ENCODE measurements at regions not wholly inside any gene's neighbourhood (a gene's known extent, or its start where the extent isn't known, plus 50 kb on each side); places are given as distances from the start of the nearest gene placed in this dataset.

DNA sequence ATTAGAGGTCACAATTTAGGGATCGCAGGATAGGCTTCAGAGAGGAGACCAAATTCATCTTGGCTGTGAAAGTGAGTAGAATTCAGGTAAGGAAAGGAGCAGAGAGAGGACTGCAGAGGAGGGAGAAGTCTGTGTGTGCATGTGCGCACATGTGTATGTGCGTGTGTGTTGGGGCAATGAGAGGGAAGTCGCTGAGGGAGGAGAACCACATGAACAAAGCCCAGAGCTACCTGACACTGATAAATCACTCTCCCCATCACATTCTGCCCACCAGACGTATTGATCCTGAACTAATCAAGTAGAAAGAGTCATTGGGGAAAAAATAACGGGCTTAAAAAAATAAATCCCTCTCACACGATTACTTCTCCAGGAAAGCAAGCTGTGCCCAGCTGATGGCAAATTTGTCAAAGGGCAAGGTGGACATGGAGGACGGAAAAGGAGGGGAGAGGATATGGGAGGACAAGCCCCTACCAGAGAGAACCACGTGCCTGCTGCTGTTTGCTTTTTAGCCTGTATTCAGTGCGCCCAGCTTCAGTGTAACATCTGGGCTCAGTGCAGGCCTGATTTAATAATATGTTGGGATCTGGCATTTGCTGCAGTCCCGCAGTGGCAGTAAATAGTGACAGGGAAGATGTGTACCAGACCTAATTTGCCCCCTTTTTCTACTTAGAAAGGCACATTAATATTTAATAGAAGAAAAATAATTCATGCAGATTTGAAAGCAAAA lies 307.5 kb downstream of the C1D start:
- H2AFZ ChIP-seq (ENCODE audit: low read length), result no peak overlapping the region
- in situ Hi-C loops (cut with HindIII; ENCODE audit: extremely low pct_ligation_motif_present, low pct_unique_long_range_greater_than_20kb) (no loop called here), intact Hi-C loops (cut with micrococcal nuclease; ENCODE audit: unreplicated experiment) (no loop called here)
- H3K79me2 ChIP-seq (ENCODE audit: insufficient read depth, low read length), result no peaks in the 10 kb centered on the region
- H3K4me2 ChIP-seq (ENCODE audit: low read depth, low read length), result no peak overlapping the region
- no TSS peak for BruUV-seq (replicated peaks)
- 28% methylated on average over 11 of the region's 11 CpGs for WGBS (ENCODE audit: low lambda C conversion rate)
- no peaks in the 10 kb centered on the region for H3K4me1 ChIP-seq (ENCODE audit: insufficient read depth, low read length)
- ChIA-PET CTCF (ENCODE audit: low intra/inter-chr PET ratio, low total read pairs) (no interaction called here), POLR2A (no interaction called here)
- ATAC-seq (no peak), DNase-seq (ENCODE audit: low spot score) (no peak), FAIRE-seq (no peak)
- TF ChIP-seq, protein P1, sequence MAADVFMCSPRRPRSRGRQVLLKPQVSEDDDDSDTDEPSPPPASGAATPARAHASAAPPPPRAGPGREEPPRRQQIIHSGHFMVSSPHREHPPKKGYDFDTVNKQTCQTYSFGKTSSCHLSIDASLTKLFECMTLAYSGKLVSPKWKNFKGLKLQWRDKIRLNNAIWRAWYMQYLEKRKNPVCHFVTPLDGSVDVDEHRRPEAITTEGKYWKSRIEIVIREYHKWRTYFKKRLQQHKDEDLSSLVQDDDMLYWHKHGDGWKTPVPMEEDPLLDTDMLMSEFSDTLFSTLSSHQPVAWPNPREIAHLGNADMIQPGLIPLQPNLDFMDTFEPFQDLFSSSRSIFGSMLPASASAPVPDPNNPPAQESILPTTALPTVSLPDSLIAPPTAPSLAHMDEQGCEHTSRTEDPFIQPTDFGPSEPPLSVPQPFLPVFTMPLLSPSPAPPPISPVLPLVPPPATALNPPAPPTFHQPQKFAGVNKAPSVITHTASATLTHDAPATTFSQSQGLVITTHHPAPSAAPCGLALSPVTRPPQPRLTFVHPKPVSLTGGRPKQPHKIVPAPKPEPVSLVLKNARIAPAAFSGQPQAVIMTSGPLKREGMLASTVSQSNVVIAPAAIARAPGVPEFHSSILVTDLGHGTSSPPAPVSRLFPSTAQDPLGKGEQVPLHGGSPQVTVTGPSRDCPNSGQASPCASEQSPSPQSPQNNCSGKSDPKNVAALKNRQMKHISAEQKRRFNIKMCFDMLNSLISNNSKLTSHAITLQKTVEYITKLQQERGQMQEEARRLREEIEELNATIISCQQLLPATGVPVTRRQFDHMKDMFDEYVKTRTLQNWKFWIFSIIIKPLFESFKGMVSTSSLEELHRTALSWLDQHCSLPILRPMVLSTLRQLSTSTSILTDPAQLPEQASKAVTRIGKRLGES (CRISPR knock-in tag; IDR thresholded peaks at IDR 0.05; ENCODE audit: borderline replicate concordance), result no peak
- TF ChIP-seq DPF2 (CRISPR knock-in tag; IDR thresholded peaks at IDR 0.05; ENCODE audit: borderline replicate concordance, low read depth) (no peak), FIP1L1 (IDR thresholded peaks at IDR 0.05; ENCODE audit: borderline replicate concordance, insufficient read depth, low read depth, low read length) (no peak), NCOR1 (IDR thresholded peaks at IDR 0.05; ENCODE audit: borderline replicate concordance, low read length) (no peak), SP1 (IDR thresholded peaks at IDR 0.05) (no peak), SP1 (CRISPR knock-in tag; IDR thresholded peaks at IDR 0.05) (no peak), FOSL1 (CRISPR knock-in tag; IDR thresholded peaks at IDR 0.05; ENCODE audit: borderline replicate concordance) (no peak), GLI4 (CRISPR knock-in tag; IDR thresholded peaks at IDR 0.05; ENCODE audit: borderline replicate concordance) (no peak), MIER2 (CRISPR knock-in tag; IDR thresholded peaks at IDR 0.05) (no peak), ZNF749 (CRISPR knock-in tag; IDR thresholded peaks at IDR 0.05; ENCODE audit: borderline replicate concordance) (no peak), SKI (IDR thresholded peaks at IDR 0.05; ENCODE audit: partially characterized antibody) (no peak), NFIB (CRISPR knock-in tag; IDR thresholded peaks at IDR 0.05; ENCODE audit: borderline replicate concordance) (no peak), SP5 (CRISPR knock-in tag; IDR thresholded peaks at IDR 0.05; ENCODE audit: borderline replicate concordance, low read depth) (no peak), ZBTB7A (CRISPR knock-in tag; IDR thresholded peaks at IDR 0.05) (no peak)
- TF ChIP-seq, protein P2, sequence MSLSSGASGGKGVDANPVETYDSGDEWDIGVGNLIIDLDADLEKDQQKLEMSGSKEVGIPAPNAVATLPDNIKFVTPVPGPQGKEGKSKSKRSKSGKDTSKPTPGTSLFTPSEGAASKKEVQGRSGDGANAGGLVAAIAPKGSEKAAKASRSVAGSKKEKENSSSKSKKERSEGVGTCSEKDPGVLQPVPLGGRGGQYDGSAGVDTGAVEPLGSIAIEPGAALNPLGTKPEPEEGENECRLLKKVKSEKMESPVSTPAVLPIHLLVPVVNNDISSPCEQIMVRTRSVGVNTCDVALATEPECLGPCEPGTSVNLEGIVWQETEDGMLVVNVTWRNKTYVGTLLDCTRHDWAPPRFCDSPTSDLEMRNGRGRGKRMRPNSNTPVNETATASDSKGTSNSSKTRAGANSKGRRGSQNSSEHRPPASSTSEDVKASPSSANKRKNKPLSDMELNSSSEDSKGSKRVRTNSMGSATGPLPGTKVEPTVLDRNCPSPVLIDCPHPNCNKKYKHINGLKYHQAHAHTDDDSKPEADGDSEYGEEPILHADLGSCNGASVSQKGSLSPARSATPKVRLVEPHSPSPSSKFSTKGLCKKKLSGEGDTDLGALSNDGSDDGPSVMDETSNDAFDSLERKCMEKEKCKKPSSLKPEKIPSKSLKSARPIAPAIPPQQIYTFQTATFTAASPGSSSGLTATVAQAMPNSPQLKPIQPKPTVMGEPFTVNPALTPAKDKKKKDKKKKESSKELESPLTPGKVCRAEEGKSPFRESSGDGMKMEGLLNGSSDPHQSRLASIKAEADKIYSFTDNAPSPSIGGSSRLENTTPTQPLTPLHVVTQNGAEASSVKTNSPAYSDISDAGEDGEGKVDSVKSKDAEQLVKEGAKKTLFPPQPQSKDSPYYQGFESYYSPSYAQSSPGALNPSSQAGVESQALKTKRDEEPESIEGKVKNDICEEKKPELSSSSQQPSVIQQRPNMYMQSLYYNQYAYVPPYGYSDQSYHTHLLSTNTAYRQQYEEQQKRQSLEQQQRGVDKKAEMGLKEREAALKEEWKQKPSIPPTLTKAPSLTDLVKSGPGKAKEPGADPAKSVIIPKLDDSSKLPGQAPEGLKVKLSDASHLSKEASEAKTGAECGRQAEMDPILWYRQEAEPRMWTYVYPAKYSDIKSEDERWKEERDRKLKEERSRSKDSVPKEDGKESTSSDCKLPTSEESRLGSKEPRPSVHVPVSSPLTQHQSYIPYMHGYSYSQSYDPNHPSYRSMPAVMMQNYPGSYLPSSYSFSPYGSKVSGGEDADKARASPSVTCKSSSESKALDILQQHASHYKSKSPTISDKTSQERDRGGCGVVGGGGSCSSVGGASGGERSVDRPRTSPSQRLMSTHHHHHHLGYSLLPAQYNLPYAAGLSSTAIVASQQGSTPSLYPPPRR (CRISPR knock-in tag; IDR thresholded peaks at IDR 0.05; ENCODE audit: borderline replicate concordance), result no peak
- TF ChIP-seq, protein P3, sequence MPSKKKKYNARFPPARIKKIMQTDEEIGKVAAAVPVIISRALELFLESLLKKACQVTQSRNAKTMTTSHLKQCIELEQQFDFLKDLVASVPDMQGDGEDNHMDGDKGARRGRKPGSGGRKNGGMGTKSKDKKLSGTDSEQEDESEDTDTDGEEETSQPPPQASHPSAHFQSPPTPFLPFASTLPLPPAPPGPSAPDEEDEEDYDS (CRISPR knock-in tag; IDR thresholded peaks at IDR 0.05), result no peak
- no peak overlapping the region for H3K9ac ChIP-seq (ENCODE audit: insufficient read depth, low read depth, low read length)
- no peaks in the 10 kb centered on the region for H3K9me3 ChIP-seq (ENCODE audit: low read length)
- no peaks in the 10 kb centered on the region for H4K20me1 ChIP-seq (ENCODE audit: insufficient read depth, low read length)
- no peak overlapping the region for H3K27ac ChIP-seq (ENCODE audit: extremely low read length, insufficient read depth, low read length)
- H3K27me3 ChIP-seq (ENCODE audit: control insufficient read depth in 1 of 2, insufficient read depth in 2 of 2, low read length in 2 of 2), result no peaks in the 10 kb centered on the region
- no peaks in the 10 kb centered on the region for H3K36me3 ChIP-seq (replicated peaks in 1 of 2; ENCODE audit: control insufficient read depth in 1 of 2, insufficient read depth in 2 of 2, low read length in 2 of 2)
- no peak overlapping the region for H3K4me3 ChIP-seq (replicated peaks in 1 of 3; ENCODE audit: insufficient read depth in 1 of 3, low read depth in 2 of 3, low read length in 3 of 3)
